Hepatocyte (in vitro differentiated cells): ENCODE measurements at regions not wholly inside any gene's neighbourhood (a gene's known extent, or its start where the extent isn't known, plus 50 kb on each side); places are given as distances from the start of the nearest gene placed in this dataset.

Experiments
- DNase-seq: peaks from one replicate; pipeline ENCODE4 v3.0.0-alpha.2; 2016; ENCODE audit warnings: low spot score
- H2AFZ ChIP-seq: fragments of 200-600 bp; sonication (generic); 2 replicates; pipeline ENCODE4 v1.6.0; 2016; ENCODE audit warnings: antibody characterized with exemption, mild to moderate bottlenecking
- H3K27ac ChIP-seq: fragments of 200-600 bp; sonication (generic); 2 replicates; pipeline ENCODE4 v1.5.1; 2016; ENCODE audit warnings: mild to moderate bottlenecking
- H3K27me3 ChIP-seq: fragments of 200-600 bp; sonication (generic); 2 replicates; pipeline ENCODE4 v1.6.1; 2016
- H3K36me3 ChIP-seq: fragments of 200-600 bp; sonication (generic); replicated peaks from 2 replicates; pipeline ENCODE4 v1.5.1; 2016; ENCODE audit warnings: low read depth; ENCODE audit not compliant: insufficient read depth
- H3K4me1 ChIP-seq: fragments of 200-600 bp; sonication (generic); 2 replicates; pipeline ENCODE4 v1.5.1; 2016; ENCODE audit warnings: mild to moderate bottlenecking, moderate library complexity; ENCODE audit not compliant: insufficient read depth
- H3K4me2 ChIP-seq: fragments of 200-600 bp; sonication (generic); 2 replicates; pipeline ENCODE4 v1.6.0; 2016
- H3K4me3 ChIP-seq: fragments of 200-600 bp; sonication (generic); 2 replicates; pipeline ENCODE4 v1.5.1; 2016; ENCODE audit warnings: mild to moderate bottlenecking
- H3K79me2 ChIP-seq: fragments of 200-600 bp; sonication (generic); 2 replicates; pipeline ENCODE4 v1.6.0; 2017; ENCODE audit warnings: mild to moderate bottlenecking
- H3K9me2 ChIP-seq: fragments of 200-600 bp; sonication (generic); replicated peaks from 2 replicates; pipeline ENCODE4 v1.6.0; 2017; ENCODE audit warnings: mild to moderate bottlenecking; ENCODE audit not compliant: insufficient read depth
- H3K9me3 ChIP-seq: fragments of 200-600 bp; sonication (generic); 2 replicates; pipeline ENCODE4 v1.5.1; 2016; ENCODE audit warnings: low read depth, mild to moderate bottlenecking
- H4K20me1 ChIP-seq: fragments of 200-600 bp; sonication (generic); 2 replicates; pipeline ENCODE4 v1.6.0; 2016; ENCODE audit warnings: mild to moderate bottlenecking; ENCODE audit not compliant: insufficient read depth, poor library complexity, severe bottlenecking
- EZH2 ChIP-seq: fragments of 200-600 bp; sonication (generic); IDR thresholded peaks from 2 replicates; pipeline ENCODE4 v1.6.1; 2016; ENCODE audit warnings: antibody characterized with exemption, mild to moderate bottlenecking, borderline replicate concordance
- EZH2phosphoT487 ChIP-seq: fragments of 200-600 bp; sonication (generic); IDR thresholded peaks from one replicate; pipeline ENCODE4 v1.6.1; 2018; ENCODE audit warnings: antibody characterized with exemption, mild to moderate bottlenecking, low read depth, moderate library complexity; ENCODE audit not compliant: unreplicated experiment, severe bottlenecking
- WGBS: methylation state at CpG from one replicate; pipeline ENCODE4 v1.1.6; 2016; ENCODE audit warnings: low lambda C conversion rate; ENCODE audit errors: missing lambda C conversion rate; 5-methylcytosine and 5-hydroxymethylcytosine counted together
- TF ChIP-seq, protein P1 (sequence below): fragments of 200-600 bp; sonication (generic); IDR thresholded peaks from 2 replicates; pipeline ENCODE4 v1.5.1; 2016; ENCODE audit warnings: antibody characterized with exemption, mild to moderate bottlenecking; ENCODE audit not compliant: poor library complexity

DNA sequence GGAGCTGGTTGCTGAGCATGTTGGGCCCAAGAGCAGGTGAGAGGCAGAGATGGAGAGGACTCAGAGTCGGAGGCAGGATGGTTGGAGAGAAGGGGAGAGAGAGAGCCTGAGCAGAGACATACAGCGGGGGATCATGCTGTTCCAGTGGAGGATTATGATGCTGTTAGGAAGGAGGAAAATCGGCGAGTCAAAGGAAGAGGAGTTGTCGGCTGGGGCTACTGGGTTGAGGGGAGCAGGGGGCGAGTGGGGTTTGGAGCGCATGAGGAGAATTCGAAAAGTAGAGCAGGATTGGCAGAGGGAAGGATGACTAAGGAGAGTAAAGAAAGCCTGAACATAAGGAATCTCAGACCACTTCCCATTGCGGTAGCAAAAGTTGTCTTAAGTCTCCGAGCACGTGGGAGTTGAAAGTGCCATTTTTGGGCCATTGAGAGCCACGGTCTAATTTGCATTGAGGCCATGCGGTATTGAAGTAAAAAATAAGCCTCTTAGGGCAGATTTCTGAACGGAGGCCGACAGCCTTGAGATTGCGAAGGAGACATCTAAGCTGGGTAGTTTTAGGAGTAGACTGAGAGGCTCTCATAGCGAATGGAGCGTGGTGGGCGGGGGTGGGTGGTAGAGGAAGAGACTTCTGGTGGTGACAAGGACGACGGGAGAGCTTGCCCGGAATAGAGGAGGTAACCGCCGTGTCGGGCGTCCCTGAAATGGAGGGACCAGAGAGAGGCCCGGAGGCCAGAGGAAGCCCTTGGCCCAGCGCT, 140.4 kb upstream of the ETV3 start:
- H3K4me2 ChIP-seq: no peak overlapping the region
- no peaks in the 10 kb centered on the region for H3K79me2 ChIP-seq
- TF ChIP-seq, protein P1, sequence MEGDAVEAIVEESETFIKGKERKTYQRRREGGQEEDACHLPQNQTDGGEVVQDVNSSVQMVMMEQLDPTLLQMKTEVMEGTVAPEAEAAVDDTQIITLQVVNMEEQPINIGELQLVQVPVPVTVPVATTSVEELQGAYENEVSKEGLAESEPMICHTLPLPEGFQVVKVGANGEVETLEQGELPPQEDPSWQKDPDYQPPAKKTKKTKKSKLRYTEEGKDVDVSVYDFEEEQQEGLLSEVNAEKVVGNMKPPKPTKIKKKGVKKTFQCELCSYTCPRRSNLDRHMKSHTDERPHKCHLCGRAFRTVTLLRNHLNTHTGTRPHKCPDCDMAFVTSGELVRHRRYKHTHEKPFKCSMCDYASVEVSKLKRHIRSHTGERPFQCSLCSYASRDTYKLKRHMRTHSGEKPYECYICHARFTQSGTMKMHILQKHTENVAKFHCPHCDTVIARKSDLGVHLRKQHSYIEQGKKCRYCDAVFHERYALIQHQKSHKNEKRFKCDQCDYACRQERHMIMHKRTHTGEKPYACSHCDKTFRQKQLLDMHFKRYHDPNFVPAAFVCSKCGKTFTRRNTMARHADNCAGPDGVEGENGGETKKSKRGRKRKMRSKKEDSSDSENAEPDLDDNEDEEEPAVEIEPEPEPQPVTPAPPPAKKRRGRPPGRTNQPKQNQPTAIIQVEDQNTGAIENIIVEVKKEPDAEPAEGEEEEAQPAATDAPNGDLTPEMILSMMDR: no peak
- 89% methylated on average over 27 of the region's 28 CpGs for WGBS
- no peaks in the 10 kb centered on the region for H3K27me3 ChIP-seq
- no peak overlapping the region for H3K4me3 ChIP-seq
- no peaks in the 10 kb centered on the region for H4K20me1 ChIP-seq
- DNase-seq: no peak
- no peaks in the 10 kb centered on the region for H3K9me3 ChIP-seq
- peaks cover 32% of the 10 kb centered on the region for H3K4me1 ChIP-seq
- no peak overlapping the region for H3K27ac ChIP-seq
- H2AFZ ChIP-seq: no peak overlapping the region
- no peaks in the 10 kb centered on the region for H3K9me2 ChIP-seq
- no peaks in the 10 kb centered on the region for H3K36me3 ChIP-seq

DNA sequence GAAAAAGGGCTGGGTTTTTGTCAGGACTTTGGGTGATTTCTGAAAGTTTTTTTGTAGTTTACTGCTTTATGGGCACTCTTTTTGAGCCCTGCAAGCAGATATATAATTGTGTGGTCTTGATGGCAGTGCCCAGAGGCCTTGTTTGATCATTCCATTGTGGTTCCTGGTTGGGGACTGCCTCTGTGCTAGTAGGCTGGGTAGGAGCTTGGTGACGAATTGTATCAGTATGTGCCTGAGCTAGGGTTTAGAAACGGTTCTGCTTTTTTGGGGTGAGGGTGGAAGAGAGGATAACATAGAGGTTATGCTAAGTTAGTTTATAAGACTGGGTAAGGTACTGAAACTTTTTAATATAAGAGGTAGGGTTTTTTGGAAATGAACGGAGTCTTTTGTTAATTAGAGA, 139.7 kb upstream of the ETV3 start:
- TF ChIP-seq EZH2phosphoT487 (no peak), EZH2 (no peak)
- TF ChIP-seq, protein P1: no peak
- H3K27me3 ChIP-seq: no peaks in the 10 kb centered on the region
- 69% methylated on average over 3 of the region's 3 CpGs for WGBS

DNA sequence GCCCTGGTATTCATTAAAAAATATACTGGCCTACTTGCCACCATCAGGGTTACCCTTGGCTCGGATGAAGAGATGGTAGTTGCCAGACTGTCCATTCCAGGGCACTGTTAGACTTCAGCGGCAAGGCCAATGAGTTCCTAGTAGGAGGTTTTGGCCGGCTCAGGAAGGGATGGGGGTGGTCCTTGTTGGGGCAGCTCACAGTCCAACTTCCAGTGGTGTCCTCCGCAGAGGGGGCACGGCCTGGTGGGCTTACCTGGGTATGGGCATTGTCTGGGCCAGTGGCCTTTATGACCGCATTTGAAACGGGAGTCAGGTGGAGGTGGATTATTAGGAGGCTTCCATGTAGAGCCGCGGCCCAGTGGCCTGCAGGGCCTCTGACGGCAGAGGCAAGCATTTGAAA, 139.1 kb upstream of the ETV3 start:
- TF ChIP-seq, protein P1: no peak
- TF ChIP-seq EZH2: no peak
- no peak for TF ChIP-seq EZH2phosphoT487
- Histone ChIP-seq H3K4me3 (no peak overlapping the region), H3K36me3 (no peaks in the 10 kb centered on the region), H3K27me3 (no peaks in the 10 kb centered on the region), H3K9me2 (no peaks in the 10 kb centered on the region), H2AFZ (no peak overlapping the region), H3K79me2 (no peaks in the 10 kb centered on the region), H3K4me1 (peaks cover 40% of the 10 kb centered on the region), H4K20me1 (no peaks in the 10 kb centered on the region), H3K4me2 (no peak overlapping the region), H3K9me3 (no peaks in the 10 kb centered on the region), H3K27ac (no peak overlapping the region)
- WGBS: 85% methylated on average over 10 of the region's 10 CpGs
- DNase-seq: no peak

More for the DNA sequence above, 139.7 kb upstream of the ETV3 start:
- no peak overlapping the region for H2AFZ ChIP-seq
- H3K79me2 ChIP-seq: no peaks in the 10 kb centered on the region
- H3K9me3 ChIP-seq: no peaks in the 10 kb centered on the region
- no peaks in the 10 kb centered on the region for H3K9me2 ChIP-seq
- no peak overlapping the region for H3K27ac ChIP-seq
- H3K4me3 ChIP-seq: no peak overlapping the region
- no peaks in the 10 kb centered on the region for H3K36me3 ChIP-seq
- no peak for DNase-seq
- H3K4me2 ChIP-seq: no peak overlapping the region
- H4K20me1 ChIP-seq: no peaks in the 10 kb centered on the region
- H3K4me1 ChIP-seq: peaks cover 39% of the 10 kb centered on the region
